WTC11 (cell line): ENCODE measurements at regions not wholly inside any gene's neighbourhood (a gene's known extent, or its start where the extent isn't known, plus 50 kb on each side); places are given as distances from the start of the nearest gene placed in this dataset.
"Not testable (repeated sequence)": the region's sequence is repeated elsewhere in the genome, so short reads cannot be mapped to it uniquely, and the experiment has no call there.

Experiments
- ATAC-seq: fragments of 200-7000 bp; cut with Tn5 transposase; 2 replicates; pipeline ENCODE4 v1.10.0; 2021; ENCODE audit warnings: mild to moderate bottlenecking, moderate library complexity
- CTCF ChIA-PET: fragments of 300-600 bp; sonication (Branson Sonifier 250); formaldehyde crosslinking; loops from one replicate; lab custom pipeline; 2021; ENCODE audit warnings: antibody characterized with exemption; lab: Charles Lee
- POLR2A ChIA-PET: fragments of 350-600 bp; sonication (Branson Sonifier 250); formaldehyde crosslinking; loops from one replicate; lab custom pipeline; 2021; ENCODE audit warnings: antibody characterized with exemption; lab: Charles Lee
- DNase-seq: peaks from one replicate; pipeline ENCODE4 v3.0.0; 2021; ENCODE audit warnings: low spot score
- H3K27ac Mint-ChIP-seq: 2 replicates; pipeline ENCODE4 v1.8.0; 2021; ENCODE audit warnings: mixed read lengths
- H3K27me3 Mint-ChIP-seq: 2 replicates; pipeline ENCODE4 v1.8.0; 2021; ENCODE audit warnings: low read depth, mild to moderate bottlenecking, moderate library complexity, mixed read lengths
- H3K36me3 Mint-ChIP-seq: 2 replicates; pipeline ENCODE4 v1.8.0; 2021; ENCODE audit warnings: mixed read lengths
- H3K4me1 Mint-ChIP-seq: 2 replicates; pipeline ENCODE4 v1.8.0; 2022; ENCODE audit warnings: mixed read lengths
- H3K4me3 Mint-ChIP-seq: 2 replicates; pipeline ENCODE4 v1.8.0; 2021; ENCODE audit warnings: mild to moderate bottlenecking, moderate library complexity, mixed read lengths
- H3K9me3 Mint-ChIP-seq: 2 replicates; pipeline ENCODE4 v1.8.0; 2021; ENCODE audit warnings: mixed read lengths
- ARID4B ChIP-seq: sonication (generic); formaldehyde crosslinking; IDR thresholded peaks from 2 replicates; pipeline ENCODE4 v1.8.0; 2023; ENCODE audit warnings: missing genetic modification reagents, mild to moderate bottlenecking, borderline replicate concordance
- CREB1 ChIP-seq: sonication (generic); formaldehyde crosslinking; IDR thresholded peaks from 2 replicates; pipeline ENCODE4 v1.8.0; 2023; ENCODE audit warnings: mild to moderate bottlenecking, missing genetic modification reagents
- GABPB1 ChIP-seq: sonication (generic); formaldehyde crosslinking; IDR thresholded peaks from 2 replicates; pipeline ENCODE4 v1.8.1; 2023; ENCODE audit warnings: mild to moderate bottlenecking, missing genetic modification reagents
- NFE2L1 ChIP-seq: sonication (generic); formaldehyde crosslinking; IDR thresholded peaks from 2 replicates; pipeline ENCODE4 v1.8.1; 2023; ENCODE audit warnings: missing genetic modification reagents
- NR1H2 ChIP-seq: sonication (generic); formaldehyde crosslinking; IDR thresholded peaks from 2 replicates; pipeline ENCODE4 v1.9.0; 2021; ENCODE audit warnings: mild to moderate bottlenecking, moderate library complexity, missing genetic modification reagents
- OVOL2 ChIP-seq: fragments of 250-450 bp; sonication (Bioruptor Pico); IDR thresholded peaks from 2 replicates; pipeline ENCODE4 v1.9.0; 2021; ENCODE audit warnings: mild to moderate bottlenecking, borderline replicate concordance
- SMAD4 ChIP-seq: sonication (generic); formaldehyde crosslinking; IDR thresholded peaks from 2 replicates; pipeline ENCODE4 v1.8.0; 2022; ENCODE audit warnings: mild to moderate bottlenecking, missing genetic modification reagents
- SP1 ChIP-seq: sonication (generic); formaldehyde crosslinking; conservative IDR thresholded peaks from 2 replicates; pipeline ENCODE4 v1.8.1; 2022; ENCODE audit warnings: missing genetic modification reagents
- TCF7 ChIP-seq: sonication (generic); formaldehyde crosslinking; IDR thresholded peaks from 2 replicates; pipeline ENCODE4 v1.8.0; 2022; ENCODE audit warnings: mild to moderate bottlenecking, low read depth, missing genetic modification reagents, moderate library complexity
- TEAD4 ChIP-seq: sonication (generic); formaldehyde crosslinking; IDR thresholded peaks from 2 replicates; pipeline ENCODE4 v1.8.0; 2022; ENCODE audit warnings: mild to moderate bottlenecking, missing genetic modification reagents
- ZNF121 ChIP-seq: sonication (generic); formaldehyde crosslinking; IDR thresholded peaks from 2 replicates; pipeline ENCODE4 v1.8.0; 2023; ENCODE audit warnings: missing genetic modification reagents
- ZNF281 ChIP-seq: sonication (generic); formaldehyde crosslinking; IDR thresholded peaks from 2 replicates; pipeline ENCODE4 v1.8.0; 2023; ENCODE audit warnings: mild to moderate bottlenecking, missing genetic modification reagents
- ZNF512 ChIP-seq: sonication (generic); formaldehyde crosslinking; IDR thresholded peaks from 2 replicates; pipeline ENCODE4 v1.8.1; 2022; ENCODE audit warnings: missing genetic modification reagents, borderline replicate concordance
- TF ChIP-seq, protein P1 (sequence below): sonication (generic); formaldehyde crosslinking; IDR thresholded peaks from 2 replicates; pipeline ENCODE4 v1.8.0; 2022; ENCODE audit warnings: mild to moderate bottlenecking, missing genetic modification reagents
- TF ChIP-seq, protein P2 (sequence below): sonication (generic); formaldehyde crosslinking; IDR thresholded peaks from 2 replicates; pipeline ENCODE4 v1.8.0; 2022; ENCODE audit warnings: mild to moderate bottlenecking, missing genetic modification reagents
- TF ChIP-seq, protein P3 (sequence below): sonication (generic); formaldehyde crosslinking; IDR thresholded peaks from 2 replicates; pipeline ENCODE4 v1.8.1; 2023; ENCODE audit warnings: mild to moderate bottlenecking, missing genetic modification reagents, moderate library complexity

- TF ChIP-seq OVOL2 (CRISPR knock-in tag) = no peak
These were observed 737.4 kb upstream of the GRAMD2B start (continued) for GRCh38 chr5:125685771-125686170.

DNA sequence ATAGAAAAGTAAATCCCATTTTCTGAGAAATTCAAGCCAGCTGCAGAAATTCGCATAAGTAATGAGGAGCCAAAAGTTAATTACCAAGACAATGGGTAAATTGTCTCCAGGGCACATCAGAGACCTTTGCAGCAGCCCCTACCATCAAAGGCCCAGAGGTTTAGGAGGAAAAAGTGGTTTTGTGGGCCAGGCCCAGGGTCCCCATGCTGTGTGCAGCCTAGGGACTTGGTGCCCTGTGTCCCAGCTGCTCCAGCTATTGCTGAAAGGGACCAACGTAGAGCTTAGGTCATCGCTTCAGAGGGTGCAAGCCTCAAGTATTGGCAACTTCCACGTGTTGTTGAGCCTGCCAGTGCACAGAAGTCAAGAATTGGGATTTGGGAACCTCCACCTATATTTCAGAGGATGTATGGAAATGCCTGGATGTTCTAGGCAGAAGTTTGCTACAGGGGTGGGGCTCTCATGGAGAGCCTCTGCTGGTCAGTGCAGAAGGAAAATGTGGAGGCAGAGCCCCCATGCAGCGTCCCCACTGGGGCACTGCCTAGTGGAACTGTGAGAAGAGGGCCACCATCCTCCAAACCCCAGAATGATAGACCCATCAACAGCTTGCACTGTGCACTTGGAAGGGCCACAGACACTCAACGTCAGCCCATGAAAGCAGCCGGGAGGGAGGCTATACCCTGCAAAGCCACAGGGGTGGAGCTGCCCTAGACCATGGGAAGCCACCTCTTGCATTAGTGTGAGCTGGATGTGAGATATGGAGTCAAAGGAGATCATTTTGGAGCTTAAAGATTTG is 731.3 kb upstream of the GRAMD2B start:
- peaks cover 34% of the 10 kb centered on the region for H3K36me3 Mint-ChIP-seq
- H3K4me3 Mint-ChIP-seq, DNase-seq: not testable (repeated sequence)

DNA sequence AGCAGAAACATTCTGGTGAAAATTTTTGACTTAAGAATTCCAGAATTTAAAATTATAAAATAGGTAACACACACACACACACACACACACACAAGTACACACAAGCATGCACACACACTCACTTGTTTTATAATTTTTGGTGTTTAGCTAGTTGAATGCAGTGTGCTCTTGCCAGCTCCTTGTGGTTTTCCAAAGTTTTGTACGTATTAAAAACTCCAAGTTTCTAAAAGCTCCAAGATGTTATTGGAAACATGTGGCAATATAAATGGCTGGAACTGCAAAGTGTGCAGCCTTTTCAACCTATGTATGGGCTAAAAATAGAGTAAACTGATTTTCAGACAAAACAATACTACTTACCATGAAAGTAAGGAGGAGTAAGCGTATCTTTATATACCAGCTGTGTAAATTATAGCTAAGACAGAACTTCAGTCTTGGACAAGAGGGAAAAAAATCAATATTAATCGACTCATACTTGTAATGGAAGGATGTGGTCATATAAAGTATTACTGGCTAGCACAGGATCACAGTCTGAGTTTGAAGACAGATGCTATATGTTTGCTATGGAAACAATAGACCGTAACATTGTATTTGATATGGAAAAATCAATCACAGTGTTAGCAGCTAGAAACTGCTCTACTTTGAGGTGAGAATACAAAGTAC is 727.1 kb upstream of the GRAMD2B start:
- ChIA-PET POLR2A (no interaction called here), CTCF (no interaction called here)
- no peak overlapping the region for H3K27ac Mint-ChIP-seq
- no peak overlapping the region for H3K4me3 Mint-ChIP-seq
- DNase-seq (no peak), ATAC-seq (no peak)
- H3K27me3 Mint-ChIP-seq = no peaks in the 10 kb centered on the region
- peaks cover 15% of the 10 kb centered on the region for H3K4me1 Mint-ChIP-seq
- H3K9me3 Mint-ChIP-seq = peaks cover 30% of the 10 kb centered on the region
- no peak for TF ChIP-seq ZNF512
- no peak for TF ChIP-seq SP1 (CRISPR knock-in tag)
- TF ChIP-seq ARID4B (CRISPR knock-in tag) = no peak
- TF ChIP-seq, protein P1, sequence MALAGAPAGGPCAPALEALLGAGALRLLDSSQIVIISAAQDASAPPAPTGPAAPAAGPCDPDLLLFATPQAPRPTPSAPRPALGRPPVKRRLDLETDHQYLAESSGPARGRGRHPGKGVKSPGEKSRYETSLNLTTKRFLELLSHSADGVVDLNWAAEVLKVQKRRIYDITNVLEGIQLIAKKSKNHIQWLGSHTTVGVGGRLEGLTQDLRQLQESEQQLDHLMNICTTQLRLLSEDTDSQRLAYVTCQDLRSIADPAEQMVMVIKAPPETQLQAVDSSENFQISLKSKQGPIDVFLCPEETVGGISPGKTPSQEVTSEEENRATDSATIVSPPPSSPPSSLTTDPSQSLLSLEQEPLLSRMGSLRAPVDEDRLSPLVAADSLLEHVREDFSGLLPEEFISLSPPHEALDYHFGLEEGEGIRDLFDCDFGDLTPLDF = no peak
- TF ChIP-seq ZNF121 (CRISPR knock-in tag) = no peak
- TF ChIP-seq, protein P2, sequence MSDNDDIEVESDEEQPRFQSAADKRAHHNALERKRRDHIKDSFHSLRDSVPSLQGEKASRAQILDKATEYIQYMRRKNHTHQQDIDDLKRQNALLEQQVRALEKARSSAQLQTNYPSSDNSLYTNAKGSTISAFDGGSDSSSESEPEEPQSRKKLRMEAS = no peak
- TF ChIP-seq GABPB1 (CRISPR knock-in tag) = no peak
- TF ChIP-seq, protein P3, sequence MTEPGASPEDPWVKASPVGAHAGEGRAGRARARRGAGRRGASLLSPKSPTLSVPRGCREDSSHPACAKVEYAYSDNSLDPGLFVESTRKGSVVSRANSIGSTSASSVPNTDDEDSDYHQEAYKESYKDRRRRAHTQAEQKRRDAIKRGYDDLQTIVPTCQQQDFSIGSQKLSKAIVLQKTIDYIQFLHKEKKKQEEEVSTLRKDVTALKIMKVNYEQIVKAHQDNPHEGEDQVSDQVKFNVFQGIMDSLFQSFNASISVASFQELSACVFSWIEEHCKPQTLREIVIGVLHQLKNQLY = no peak
- no peak for TF ChIP-seq TEAD4 (CRISPR knock-in tag)
- no peak for TF ChIP-seq TCF7
- TF ChIP-seq CREB1 (CRISPR knock-in tag) = no peak
- no peak for TF ChIP-seq ZNF281
- no peak for TF ChIP-seq NR1H2
- TF ChIP-seq SMAD4 (CRISPR knock-in tag) = no peak
- TF ChIP-seq OVOL2 (CRISPR knock-in tag) = no peak
- no peak for TF ChIP-seq NFE2L1 (CRISPR knock-in tag)
- peaks cover 21% of the 10 kb centered on the region for H3K36me3 Mint-ChIP-seq

More for the DNA sequence above, 731.3 kb upstream of the GRAMD2B start:
- H3K27ac Mint-ChIP-seq, H3K27me3 Mint-ChIP-seq, ATAC-seq, CTCF ChIA-PET: not testable (repeated sequence)
- H3K4me1 Mint-ChIP-seq = peaks cover 11% of the 10 kb centered on the region
- peaks cover 52% of the 10 kb centered on the region for H3K9me3 Mint-ChIP-seq
- POLR2A ChIA-PET = interaction anchor here (0.6 kb wide), 1 partner anchor 1579 kb away, joined by 3 read pairs; no protein-coding TSS in a partner anchor
